ENCODE measurements at regions not wholly inside any gene's neighbourhood (a gene's known extent, or its start where the extent isn't known, plus 50 kb on each side); places are given as distances from the start of the nearest gene placed in this dataset.

DNA sequence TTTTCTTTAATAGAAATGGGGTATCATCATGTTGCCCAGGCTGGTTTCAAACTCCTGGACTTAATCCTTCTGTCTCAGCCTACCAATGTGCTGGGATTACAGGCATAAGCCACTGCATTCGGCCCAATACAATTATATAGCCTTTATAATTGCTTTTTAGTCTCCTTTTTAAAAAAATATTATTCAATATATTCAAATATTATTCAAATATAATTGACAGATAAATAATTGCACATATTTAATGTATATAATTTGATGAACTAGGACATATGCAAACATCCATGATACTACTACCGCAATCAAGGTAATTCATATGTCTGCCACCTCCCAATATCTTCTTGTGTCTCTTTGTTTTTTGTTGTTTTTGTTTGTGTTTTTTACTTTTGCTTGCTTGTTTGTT lies 894.2 kb upstream of the PTPRD start:
- TF ChIP-seq GATA3 (IDR thresholded peaks at IDR 0.05; ENCODE audit: low read depth, low read length) (no peak), GATA2 (IDR thresholded peaks at IDR 0.05; ENCODE audit: low read depth, low read length) (no peak)
